NCI-H2196 (cell line): ENCODE measurements at regions not wholly inside any gene's neighbourhood (a gene's known extent, or its start where the extent isn't known, plus 50 kb on each side); places are given as distances from the start of the nearest gene placed in this dataset.

Experiments used
- DNase-seq: peaks from one replicate; lab custom pipeline; 2025; ENCODE audit not compliant: unreplicated experiment; lab: John Stamatoyannopoulos, UW

- no peak for DNase-seq
Observed at GRCh38 chr2:19462256-19462645, 103.8 kb upstream of the OSR1 start.

DNA sequence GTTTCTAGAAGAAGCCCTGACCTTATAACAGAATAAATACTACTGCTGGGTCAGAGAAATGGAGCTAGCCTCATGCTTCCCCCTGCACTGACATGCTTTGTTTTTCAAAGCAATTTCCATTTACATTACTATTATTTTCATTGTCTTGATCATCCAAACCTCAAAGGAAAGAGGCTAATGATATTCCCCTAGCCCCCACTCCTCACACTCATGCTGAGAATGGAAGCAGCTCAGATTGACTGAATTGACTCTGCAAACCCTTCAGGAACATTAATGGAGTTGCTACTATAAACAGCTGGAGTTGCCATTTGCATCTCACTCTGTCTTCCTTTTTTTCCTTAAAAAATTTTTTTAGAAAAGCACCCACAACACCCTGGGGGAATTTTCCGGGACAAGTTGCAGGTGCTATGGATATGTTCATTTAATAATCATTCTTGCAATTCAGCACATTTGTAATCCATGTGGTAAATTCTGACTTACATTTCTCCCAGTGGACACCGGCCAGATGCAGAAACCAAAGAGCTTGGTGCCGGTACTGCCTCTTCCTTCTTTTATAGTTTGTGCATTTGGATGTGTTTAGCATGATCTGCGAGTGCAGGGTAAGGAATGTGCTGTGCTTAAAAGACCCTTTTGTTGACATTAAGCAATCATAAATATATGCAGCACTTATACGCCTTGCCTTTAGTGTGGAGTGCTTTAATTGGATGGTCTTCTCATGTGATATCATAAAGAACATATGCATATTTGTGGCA, 103.3 kb upstream of the OSR1 start:
- DNase-seq, result no peak

DNA sequence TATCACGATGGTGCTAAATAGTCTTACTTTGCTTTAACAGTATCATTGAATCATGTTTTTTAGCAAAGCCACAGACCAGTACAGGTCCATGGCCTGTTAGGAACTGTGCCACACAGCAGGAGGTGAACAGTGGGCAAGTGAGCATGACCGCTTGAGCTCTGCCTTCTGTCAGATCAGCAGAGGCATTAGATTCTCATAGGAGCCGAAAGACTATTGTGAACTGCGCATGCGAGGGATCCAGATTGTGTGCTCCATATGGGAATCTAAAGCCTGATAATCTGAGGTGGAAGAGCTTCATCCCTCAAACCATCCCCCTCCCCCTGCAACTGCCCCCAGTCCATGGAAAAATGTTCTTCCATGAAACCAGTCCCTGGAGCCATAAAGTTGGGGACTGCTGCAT, 102.3 kb upstream of the OSR1 start:
- no peak for DNase-seq

GRCh38 chr2:19458427-19459003, 100.1 kb upstream of the OSR1 start:
- no peak for DNase-seq

GRCh38 chr2:19457809-19458208, 99.4 kb upstream of the OSR1 start:
- DNase-seq, result no peak

DNA sequence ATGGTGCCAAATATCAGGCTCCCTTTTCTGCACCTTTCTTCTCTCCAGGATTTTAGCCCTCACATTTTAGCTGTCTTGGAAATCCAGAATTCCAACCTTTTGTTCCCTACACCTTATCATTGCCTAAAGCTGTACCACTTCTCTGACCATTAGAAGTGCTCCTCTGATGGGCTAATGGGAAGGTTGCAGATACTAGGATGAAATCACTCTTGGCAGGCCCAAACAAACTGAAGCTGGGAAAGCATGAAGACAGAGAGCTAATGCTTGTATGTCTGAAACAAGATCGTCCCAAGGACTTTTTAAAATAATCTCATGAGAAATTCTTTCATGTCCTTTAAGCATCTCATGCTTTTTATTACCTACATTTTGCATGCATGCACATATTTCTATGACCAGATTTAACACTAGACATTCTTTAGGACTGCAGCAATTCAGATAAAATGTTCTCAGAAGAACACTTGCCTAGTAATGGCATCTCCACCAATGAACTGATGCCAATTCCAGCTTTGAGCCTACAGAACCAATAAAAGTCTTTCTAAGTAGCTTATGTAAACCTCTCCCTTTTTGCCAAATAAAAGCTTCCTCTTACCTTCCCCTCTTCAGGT, 98.4 kb upstream of the OSR1 start:
- no peak for DNase-seq

- no peak for DNase-seq
Observed at GRCh38 chr2:19454125-19454524, 95.7 kb upstream of the OSR1 start.

DNA sequence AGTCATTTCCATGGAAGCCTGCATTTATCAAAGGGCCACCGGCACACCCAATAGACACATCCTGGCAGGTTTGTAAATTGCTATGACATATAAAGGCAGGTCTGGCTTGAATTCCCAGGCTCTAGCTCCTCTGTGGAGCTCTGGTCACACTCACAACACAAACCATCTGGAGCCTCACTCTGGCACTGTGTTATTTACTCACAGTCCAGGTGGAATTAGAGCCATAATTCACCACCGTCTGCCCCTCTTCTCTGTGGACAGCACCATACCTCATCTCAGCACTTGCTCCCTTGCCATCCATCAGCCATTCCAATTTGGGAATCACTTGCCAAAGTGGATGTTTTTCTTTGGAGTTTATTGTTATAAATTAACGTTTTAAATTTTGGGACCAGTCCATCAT, 84.3 kb upstream of the OSR1 start:
- no peak for DNase-seq

- no peak for DNase-seq
Observed at GRCh38 chr2:19439081-19439480, 80.7 kb upstream of the OSR1 start.

GRCh38 chr2:19435815-19436214, 77.4 kb upstream of the OSR1 start:
- DNase-seq, result no peak

GRCh38 chr2:19434413-19434812, 76.0 kb upstream of the OSR1 start:
- DNase-seq, result no peak

DNA sequence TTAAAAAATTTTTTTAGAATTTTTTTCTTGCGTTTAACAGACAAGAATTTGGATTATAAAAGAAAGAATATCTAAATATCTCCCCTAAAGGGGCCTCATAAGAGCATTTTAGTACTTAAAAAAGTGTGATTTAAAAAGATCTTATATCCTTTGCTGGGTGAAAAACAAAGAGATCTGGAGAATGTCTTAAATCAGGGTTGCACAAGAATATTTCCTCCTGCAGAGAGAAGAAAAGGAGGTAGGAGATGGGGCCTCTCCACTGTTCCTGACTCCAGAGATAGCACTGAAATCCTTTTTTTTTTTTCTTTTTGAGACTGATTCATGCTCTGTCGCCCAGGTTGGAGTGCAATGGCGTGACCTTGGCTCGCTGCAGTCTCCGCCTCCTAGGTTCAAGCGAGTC, 68.5 kb upstream of the OSR1 start:
- no peak for DNase-seq

GRCh38 chr2:19426144-19426543, 67.7 kb upstream of the OSR1 start:
- DNase-seq, result no peak

DNA sequence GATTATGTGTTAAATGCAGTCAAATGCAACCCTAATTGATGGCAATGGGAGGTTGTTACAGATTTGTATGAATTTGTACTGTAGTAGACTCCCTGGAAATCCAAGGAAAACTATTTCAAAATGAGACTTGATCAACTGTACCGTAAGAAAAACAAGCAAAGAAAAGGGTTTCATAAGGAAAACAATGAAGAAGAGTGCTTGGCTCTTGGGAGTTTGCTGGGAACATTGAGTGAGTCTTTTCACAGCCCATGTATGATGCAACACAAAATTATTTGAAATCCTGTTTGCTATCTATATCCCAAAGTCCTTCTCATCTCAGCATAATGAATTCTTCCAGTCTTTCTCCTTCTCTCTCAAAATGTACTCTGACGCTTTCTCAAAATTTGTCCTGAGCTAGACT, 67.0 kb upstream of the OSR1 start:
- DNase-seq, result no peak

DNA sequence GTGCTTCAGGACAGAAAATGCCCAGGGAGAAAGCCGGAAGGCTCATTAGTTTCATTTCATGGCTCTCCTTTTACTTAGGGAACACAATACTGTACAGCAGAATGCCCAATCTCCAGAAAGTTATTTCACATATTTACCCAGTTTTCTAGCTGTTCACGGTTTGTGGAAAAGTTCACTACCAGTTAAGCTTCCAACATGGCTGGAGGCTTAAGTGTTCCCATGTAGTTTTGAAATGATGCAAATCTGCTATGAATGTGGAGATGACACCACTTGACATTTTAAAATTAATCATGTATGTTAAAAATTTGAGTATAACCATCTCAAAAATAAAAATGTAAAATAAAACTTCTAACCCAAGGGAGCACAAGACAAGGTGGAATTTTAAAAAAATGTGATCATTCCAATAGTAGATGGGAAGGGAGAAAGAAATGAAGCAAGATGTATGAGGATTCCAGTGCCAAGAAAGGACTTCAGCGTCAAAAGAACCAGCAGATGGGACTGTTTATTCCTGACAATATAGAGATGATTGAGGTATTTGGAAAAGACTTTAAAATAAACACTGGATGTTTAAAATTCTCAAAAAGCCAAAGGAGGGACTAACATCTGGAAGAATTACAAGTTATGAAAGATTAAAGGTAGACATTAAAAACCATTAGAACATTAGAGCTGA, 60.9 kb upstream of the OSR1 start:
- no peak for DNase-seq

DNA sequence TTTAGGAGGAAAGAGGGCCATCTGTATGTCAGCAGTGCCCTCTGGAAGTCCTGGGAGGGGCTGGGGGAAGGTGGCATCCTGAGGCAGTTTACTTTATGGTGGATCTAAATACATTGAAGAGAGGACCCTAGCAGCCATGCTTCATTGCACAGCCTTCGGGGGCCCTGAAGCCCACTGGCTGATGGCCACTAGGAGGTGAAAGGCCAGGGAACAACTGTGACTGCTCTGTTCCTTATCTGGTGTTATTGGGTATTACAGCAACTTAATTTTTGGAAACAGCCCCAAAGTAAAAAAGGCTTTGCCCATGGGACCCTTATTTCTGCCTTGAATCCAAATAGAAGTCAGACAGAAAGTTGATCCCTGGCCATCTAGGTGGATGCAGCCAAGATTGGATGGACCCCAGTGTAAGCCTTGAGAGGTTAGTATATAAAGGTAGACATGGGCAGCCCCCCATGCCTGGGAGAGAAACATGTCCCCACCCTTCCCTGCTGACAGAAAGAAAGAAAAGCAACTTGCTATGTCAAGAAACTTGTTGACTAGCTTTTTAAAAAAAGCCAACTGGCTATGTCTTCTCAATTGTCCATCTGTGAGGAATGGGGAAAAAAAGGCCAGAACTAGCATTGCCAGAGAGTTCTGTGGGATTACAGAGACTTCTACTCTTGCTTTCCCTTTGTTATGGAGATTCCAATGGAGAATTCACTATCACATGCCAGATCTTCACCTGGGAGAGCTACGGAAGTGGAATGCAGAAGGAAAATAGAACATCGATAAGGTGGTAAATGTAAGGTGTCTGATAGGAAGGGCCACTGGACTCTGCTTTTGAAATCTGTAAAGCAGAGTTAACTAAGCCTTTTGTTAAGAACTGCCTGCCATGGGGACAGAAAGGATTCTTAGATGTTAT, 58.6 kb upstream of the OSR1 start:
- no peak for DNase-seq

DNA sequence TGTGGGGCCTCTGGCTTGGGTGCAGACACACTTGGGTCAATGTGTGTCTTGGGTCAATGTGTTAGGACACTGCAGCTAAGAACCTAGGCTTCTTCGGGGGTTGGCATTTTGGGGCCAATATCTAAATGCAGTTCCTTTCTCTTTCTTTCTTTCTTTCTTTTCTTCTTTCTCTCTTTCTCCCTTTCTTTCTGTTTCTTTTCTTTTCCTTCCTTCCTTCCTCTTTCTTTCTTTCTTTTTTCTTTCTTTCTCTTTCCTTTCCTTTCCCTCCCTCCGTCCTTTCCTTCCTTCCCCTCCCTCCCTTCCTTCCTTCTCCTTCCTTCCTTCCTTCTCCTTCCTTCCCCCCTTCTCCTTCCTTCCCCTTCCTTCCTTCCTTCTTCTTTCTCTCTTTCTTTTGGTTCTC, 57.7 kb upstream of the OSR1 start:
- DNase-seq, result no peak

- no peak for DNase-seq
Observed at GRCh38 chr2:19409046-19409445, 50.6 kb upstream of the OSR1 start.

DNA sequence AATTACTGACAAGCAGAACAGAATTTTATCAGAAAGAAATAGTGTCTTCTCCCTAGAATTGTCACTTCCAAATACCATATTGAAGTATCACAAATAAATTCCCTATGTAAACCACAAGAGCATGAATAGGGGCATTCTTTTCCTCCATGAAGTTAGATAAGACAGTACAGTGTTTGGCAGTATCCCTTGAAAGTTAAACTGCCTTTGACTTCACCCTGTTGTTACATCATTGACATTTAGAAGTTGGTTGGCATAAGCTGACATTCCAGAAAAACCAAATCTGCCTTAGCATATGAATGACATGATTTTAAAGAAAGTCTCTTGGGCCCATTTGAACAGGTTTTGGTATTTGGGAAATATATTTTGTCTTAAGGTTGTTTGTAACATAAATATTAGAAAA, 50.2 kb upstream of the OSR1 start:
- DNase-seq, result no peak
